Sigmoid colon (tissue), 4 donors: ENCODE measurements at regions not wholly inside any gene's neighbourhood (a gene's known extent, or its start where the extent isn't known, plus 50 kb on each side); places are given as distances from the start of the nearest gene placed in this dataset.

Source experiments
- EP300 ChIP-seq, 4 donors: sonication (generic); formaldehyde crosslinking; IDR thresholded peaks; one replicate each; pipeline ENCODE4 v1.6.1; 2017; ENCODE audit warnings: antibody characterized with exemption in 4 of 4
- POLR2A ChIP-seq, 2 donors: fragments of 450-650 bp; IDR thresholded peaks; one replicate each; pipeline ENCODE4 v1.6.1; 2016; ENCODE audit warnings: antibody characterized with exemption in 2 of 2, mild to moderate bottlenecking in 2 of 2, moderate library complexity in 2 of 2

DNA sequence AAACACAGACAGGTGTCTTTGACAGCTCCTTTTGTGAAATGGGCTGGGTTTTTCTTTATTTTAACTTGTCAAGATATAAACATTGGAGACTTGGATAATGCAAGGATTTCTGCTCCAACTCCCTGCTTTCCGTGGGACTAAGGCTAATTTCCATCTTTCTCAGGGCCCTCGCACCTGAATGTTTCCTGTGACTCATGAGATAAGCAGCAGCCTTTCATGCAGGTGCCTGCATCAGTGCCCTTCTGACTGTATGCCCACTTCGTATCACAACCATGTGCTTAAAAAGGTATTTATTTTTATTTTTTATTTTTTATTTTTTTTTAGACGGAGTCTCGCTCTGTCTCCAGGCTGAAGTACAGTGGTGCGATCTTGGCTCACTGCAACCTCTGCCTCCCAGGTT is 736.1 kb downstream of the DOK5 start:
- no peak for TF ChIP-seq EP300 (IDR thresholded peaks at IDR 0.05)
- no peak for TF ChIP-seq POLR2A (IDR thresholded peaks at IDR 0.05)
